HG03095 (cell line): ENCODE measurements at regions not wholly inside any gene's neighbourhood (a gene's known extent, or its start where the extent isn't known, plus 50 kb on each side); places are given as distances from the start of the nearest gene placed in this dataset.
"Not testable (repeated sequence)": the region's sequence is repeated elsewhere in the genome, so short reads cannot be mapped to it uniquely, and the experiment has no call there.

ENCODE experiments used
- ATAC-seq: cut with Tn5 transposase; IDR thresholded peaks from one replicate; pipeline ENCODE4 v1.9.1; 2021; ENCODE audit warnings: moderate library complexity; ENCODE audit not compliant: unreplicated experiment

- no peak for ATAC-seq
Observed at GRCh38 chr5:72654231-72654630, 147.0 kb upstream of the ZNF366 start.

DNA sequence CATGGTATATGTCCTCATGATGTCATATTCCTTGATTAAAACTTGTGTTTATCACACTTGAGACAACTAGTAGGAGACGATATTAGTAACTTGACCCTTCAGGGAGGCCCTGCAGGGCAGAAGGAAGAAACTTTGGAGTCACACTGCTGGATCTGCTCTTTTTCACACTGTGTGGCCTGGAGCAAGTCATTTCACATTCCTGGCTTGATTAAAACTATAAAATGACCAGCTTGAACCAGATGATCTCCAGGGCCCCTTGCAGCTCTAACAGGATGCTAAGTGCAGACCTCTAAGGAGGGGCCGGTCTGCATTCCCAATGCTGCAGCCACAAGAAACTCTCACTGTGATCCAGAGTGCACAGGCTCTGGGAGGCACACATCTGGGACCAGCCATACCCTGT lies 146.4 kb upstream of the ZNF366 start:
- ATAC-seq, result no peak

DNA sequence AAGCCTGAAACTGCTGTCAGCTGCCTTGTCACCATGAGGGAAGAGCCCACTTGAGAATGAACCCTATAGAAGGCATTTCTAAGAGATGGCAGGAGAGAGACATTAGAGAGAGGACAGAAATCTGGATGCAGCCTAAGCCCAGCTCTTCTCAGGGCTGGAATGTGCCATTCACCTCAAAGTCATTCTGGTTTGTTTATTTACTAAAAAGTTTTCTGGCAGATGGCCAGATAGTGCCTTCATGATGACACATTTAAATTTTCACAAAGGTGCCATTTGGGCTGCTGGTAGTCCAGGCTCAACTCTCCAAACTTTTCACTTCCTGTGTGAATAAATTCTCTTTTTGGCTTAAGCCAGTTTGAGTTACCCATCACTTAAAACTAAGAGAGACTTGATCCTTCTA lies 144.6 kb upstream of the ZNF366 start:
- no peak for ATAC-seq

DNA sequence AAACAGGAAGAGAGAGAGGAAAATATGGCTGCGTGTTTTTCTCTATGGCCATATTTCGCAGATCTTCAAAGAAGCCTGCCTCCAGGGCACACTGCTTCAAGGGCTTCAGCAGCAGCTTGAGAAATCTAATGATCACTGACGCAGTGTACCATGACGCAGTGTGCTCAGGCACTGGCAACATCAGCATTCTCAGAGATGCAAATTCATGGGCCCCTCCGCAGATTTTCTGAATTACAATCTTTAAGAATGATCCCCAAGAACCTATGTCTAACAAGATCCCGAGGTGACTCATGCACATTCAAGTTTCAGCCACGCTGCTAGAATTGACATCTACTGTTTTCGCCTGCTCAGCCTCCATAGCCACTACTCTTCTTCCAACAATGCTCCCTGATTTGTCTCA lies 143.9 kb upstream of the ZNF366 start:
- no peak for ATAC-seq

DNA sequence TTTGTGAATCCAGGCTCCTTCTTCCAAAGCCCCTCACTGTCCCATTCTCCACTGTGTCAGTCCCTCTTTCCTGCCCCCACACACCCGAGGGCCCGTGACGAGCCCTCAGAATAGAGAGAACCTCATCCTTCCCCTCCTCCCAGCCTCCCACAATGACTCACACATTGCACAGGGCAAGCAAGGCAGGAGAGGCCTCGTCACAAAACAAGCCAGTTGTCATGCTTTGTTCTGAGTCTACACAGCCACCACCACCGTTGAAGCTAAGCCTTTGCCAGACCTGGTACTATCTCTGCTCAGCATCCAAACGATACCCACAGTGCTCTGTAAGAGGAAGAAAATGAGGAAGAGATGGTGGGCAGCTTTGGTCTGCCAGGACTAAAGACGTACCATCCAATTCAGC lies 142.2 kb upstream of the ZNF366 start:
- no peak for ATAC-seq

DNA sequence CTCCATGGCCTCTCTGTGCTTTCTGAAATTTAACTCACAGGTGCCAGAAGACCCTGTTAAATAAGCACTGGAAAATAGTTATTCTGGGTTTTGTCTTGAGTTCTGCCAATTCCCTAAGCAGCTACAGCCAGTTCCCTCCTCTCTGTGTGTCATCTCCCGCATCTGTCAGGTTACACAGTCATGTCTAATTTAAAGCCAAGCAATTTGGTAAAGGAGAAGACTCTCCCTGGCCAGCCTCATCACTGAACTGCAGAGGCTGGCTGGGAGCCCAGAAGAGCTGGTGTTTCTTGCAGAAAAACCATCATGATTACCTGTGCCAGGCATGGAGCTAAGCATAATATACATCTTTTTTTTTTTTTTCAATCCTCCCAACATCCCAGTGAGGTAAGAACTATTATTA lies 141.3 kb upstream of the ZNF366 start:
- no peak for ATAC-seq

GRCh38 chr5:72647806-72648205 lies 140.6 kb upstream of the ZNF366 start:
- no peak for ATAC-seq

DNA sequence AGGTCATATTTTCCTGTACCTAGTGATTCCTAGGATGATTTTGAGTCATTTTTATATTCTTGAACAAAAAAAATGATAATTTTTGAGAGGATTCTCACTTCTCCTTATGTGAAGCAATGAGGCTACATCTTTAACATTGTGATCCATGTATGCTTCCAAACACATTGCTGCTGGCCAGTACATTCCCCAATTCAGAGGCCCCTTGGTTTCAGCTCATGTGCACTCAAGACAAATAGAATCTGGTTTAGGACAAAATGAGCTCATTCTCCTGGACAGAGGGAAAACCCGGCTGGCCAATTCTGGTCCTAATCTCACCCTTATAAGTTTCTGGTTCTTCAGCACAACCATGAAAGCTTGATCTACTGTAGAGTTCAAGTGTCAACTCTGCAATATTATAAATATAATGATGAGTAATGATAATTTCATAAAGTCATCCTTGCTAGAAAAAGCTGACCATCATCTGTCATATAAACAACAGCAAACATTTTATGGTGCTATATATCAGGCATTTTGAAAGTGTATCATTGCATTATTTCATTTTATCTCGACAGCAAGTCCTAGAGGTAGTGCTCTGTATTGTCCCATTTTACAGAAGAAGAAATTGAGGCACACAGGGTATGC lies 139.1 kb upstream of the ZNF366 start:
- no peak for ATAC-seq

GRCh38 chr5:72645064-72645846 lies 138.0 kb upstream of the ZNF366 start:
- ATAC-seq, result no peak

DNA sequence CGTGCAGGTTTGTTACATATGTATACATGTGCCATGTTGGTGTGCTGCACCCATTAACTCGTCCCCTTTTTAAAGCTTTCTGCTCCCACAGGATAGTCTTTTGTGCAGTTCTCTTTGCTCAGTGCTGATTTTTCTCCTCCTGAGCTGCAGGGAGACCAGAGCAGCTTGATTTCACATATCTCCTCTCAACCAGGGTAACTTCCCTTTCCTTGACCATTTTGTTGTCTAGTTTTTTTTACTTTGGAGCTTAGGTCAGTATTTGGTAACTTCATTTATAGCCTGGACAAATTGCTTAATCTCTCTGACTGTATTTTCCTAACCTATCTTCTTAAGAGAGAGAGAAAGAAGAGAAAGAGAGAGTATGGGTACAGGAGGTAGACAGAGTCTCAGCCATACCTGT lies 137.1 kb upstream of the ZNF366 start:
- ATAC-seq, result no peak

- no peak for ATAC-seq
Observed at GRCh38 chr5:72641164-72641563, 134.0 kb upstream of the ZNF366 start.

DNA sequence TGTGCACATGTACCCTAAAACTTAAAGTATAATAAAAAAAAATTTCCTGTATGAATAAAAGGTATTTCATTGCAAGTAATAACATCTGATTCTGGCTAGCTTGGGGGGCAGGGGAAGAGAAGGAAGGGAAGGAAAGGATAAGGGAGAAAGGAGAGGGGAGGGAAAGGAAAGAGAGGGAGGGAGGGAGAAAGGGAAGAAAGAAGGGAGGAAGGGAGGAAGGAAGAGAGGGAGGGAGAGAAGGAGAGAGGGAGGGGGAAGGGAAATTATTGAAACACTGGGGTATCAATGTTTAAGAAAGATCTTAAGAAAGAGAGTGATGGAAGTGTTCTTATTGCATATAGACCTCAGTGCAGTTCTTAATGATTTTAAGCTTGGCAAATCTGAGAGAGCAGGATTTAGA lies 129.8 kb upstream of the ZNF366 start:
- ATAC-seq, result no peak

GRCh38 chr5:72636565-72636964 lies 129.4 kb upstream of the ZNF366 start:
- not testable (repeated sequence) for ATAC-seq

DNA sequence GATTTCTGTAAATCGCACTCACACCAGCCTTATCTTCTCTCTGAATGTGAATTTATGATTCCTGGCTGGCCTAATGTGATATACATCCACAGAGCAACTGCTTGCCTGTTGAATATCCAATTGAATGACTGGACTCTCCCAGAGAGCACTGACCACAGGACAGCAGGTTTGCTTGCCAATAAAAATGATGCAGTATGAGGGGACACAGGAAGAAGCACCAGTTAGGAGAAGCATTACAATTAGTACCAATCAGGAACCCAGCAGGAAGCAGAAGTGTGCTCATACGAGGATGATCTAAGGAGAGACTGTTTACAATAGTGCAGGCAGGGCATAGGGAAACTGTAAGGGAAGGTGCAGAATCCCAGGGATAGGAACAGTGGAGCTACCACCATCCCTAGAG lies 127.2 kb upstream of the ZNF366 start:
- no peak for ATAC-seq

GRCh38 chr5:72633649-72634048 lies 126.4 kb upstream of the ZNF366 start:
- ATAC-seq, result no peak

GRCh38 chr5:72633041-72633445 lies 125.8 kb upstream of the ZNF366 start:
- ATAC-seq, result no peak

DNA sequence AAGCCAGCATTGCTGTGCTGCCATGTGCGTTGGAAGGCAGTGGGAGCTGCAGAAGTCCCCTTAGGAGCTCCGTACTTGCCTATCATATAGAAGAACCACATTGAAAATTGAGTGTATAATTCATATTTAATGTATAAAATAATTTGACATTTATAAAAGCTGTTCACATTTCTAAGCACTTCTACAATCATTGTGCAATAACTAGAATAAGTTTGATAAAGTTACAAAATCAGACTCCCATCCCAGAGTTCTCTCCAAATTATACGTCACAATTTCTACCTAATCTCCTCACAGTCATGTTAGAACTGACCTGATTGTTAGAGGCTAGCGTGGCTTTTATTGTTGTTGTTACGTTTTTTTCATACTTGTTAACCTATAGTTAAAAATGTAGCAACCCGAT lies 123.5 kb upstream of the ZNF366 start:
- ATAC-seq, result no peak

GRCh38 chr5:72630081-72630480 lies 122.9 kb upstream of the ZNF366 start:
- ATAC-seq, result no peak

- ATAC-seq, result no peak
Observed at GRCh38 chr5:72628771-72629371, 121.7 kb upstream of the ZNF366 start.

DNA sequence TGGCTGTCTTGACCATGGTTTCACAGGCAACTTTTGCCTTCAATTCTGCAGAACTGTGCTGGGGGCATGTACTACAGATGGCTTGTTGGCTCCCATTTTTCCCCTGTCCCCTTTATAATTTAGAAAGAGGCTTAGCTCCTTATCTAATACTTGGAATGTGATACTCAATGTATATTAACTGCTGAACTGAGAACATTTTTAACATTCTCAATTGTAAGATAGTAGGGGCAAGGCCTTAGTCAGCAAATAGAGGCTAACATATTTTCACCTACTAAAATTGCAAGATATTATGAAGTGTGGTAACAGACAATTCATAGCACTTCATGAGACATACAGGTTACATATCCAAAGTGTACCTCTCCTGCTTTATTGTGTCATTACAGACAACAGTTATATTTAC lies 118.1 kb upstream of the ZNF366 start:
- ATAC-seq, result no peak

GRCh38 chr5:72624641-72625236 lies 117.5 kb upstream of the ZNF366 start:
- ATAC-seq, result no peak

DNA sequence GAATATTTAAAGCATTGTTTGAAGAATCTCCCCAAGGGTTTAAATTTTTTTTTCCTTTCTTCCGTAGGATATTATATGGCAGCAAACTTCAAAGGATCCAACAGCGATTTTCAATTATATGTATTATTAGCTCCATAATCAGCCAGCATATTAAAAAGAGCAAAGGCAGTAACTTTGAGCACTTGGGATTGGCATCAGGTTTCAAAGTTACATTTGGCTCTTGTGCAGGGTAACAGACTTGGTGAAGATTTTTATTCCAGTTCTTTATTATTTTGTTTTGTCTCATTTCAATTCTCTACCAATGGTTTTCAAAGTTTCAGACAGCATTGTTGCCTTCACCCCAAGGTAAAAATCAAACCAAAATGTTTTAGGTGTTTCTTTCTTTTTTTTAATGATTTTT lies 116.7 kb upstream of the ZNF366 start:
- ATAC-seq, result no peak
